OCI-LY1 (cell line): ENCODE measurements at regions not wholly inside any gene's neighbourhood (a gene's known extent, or its start where the extent isn't known, plus 50 kb on each side); places are given as distances from the start of the nearest gene placed in this dataset.

Experiments
- H2AFZ ChIP-seq: fragments of 200-600 bp; sonication (generic), shearing (Covaris generic); 2 replicates; pipeline ENCODE4 v1.6.0; 2014; ENCODE audit warnings: antibody characterized with exemption, mild to moderate bottlenecking, low read length
- H3F3A ChIP-seq: fragments of 200-600 bp; sonication (generic), shearing (Covaris generic); 2 replicates; pipeline ENCODE4 v1.6.0; 2014; ENCODE audit warnings: mild to moderate bottlenecking, antibody characterized with exemption, low read length, moderate library complexity; ENCODE audit not compliant: insufficient read depth
- H3K27ac ChIP-seq: fragments of 200-600 bp; sonication (generic); 2 replicates; pipeline ENCODE4 v1.5.1; 2014; ENCODE audit warnings: low read length, mixed run types, mild to moderate bottlenecking, low read depth; ENCODE audit not compliant: poor library complexity, severe bottlenecking
- H3K27me3 ChIP-seq: fragments of 200-600 bp; sonication (generic); 2 replicates; pipeline ENCODE4 v1.6.0; 2014; ENCODE audit warnings: antibody characterized with exemption, mild to moderate bottlenecking, low read length, moderate library complexity; ENCODE audit not compliant: insufficient read depth
- H3K36me3 ChIP-seq: fragments of 200-600 bp; sonication (generic); 2 replicates; pipeline ENCODE4 v1.6.1; 2014; ENCODE audit warnings: mild to moderate bottlenecking, antibody characterized with exemption, low read length, moderate library complexity, mixed read lengths; ENCODE audit not compliant: insufficient read depth
- H3K4me1 ChIP-seq: fragments of 200-600 bp; sonication (generic); 2 replicates; pipeline ENCODE4 v1.5.1; 2014; ENCODE audit warnings: mild to moderate bottlenecking, low read length, moderate library complexity; ENCODE audit not compliant: insufficient read depth, severe bottlenecking
- H3K4me2 ChIP-seq: fragments of 200-600 bp; sonication (generic), shearing (Covaris generic); 2 replicates; pipeline ENCODE4 v1.6.1; 2014; ENCODE audit warnings: low read length
- H3K4me3 ChIP-seq: fragments of 200-600 bp; sonication (generic); 2 replicates; pipeline ENCODE4 v1.5.1; 2014; ENCODE audit warnings: low read length, low read depth, mild to moderate bottlenecking, mixed read lengths; ENCODE audit not compliant: poor library complexity, severe bottlenecking
- H3K79me2 ChIP-seq: fragments of 200-600 bp; shearing (Covaris generic); 2 replicates; pipeline ENCODE4 v1.6.1; 2016; ENCODE audit warnings: mixed run types, low read length, mixed read lengths; ENCODE audit not compliant: insufficient read depth
- H3K9ac ChIP-seq: fragments of 200-600 bp; sonication (generic), shearing (Covaris generic); 2 replicates; pipeline ENCODE4 v1.6.1; 2014; ENCODE audit warnings: mild to moderate bottlenecking, low read length, mixed read lengths
- H3K9me2 ChIP-seq: fragments of 200-600 bp; sonication (generic), shearing (Covaris generic); 2 replicates; pipeline ENCODE4 v1.6.1; 2014; ENCODE audit warnings: low read depth, mild to moderate bottlenecking, low read length, mixed read lengths
- H3K9me3 ChIP-seq: fragments of 200-600 bp; shearing (Covaris generic); 2 replicates; pipeline ENCODE4 v1.6.1; 2014; ENCODE audit warnings: low read length, mixed read lengths
- H4K20me1 ChIP-seq: fragments of 200-600 bp; sonication (generic), shearing (Covaris generic); 2 replicates; pipeline ENCODE4 v1.6.0; 2016; ENCODE audit warnings: mild to moderate bottlenecking, low read length; ENCODE audit not compliant: insufficient read depth
- CTCF ChIP-seq: fragments of 200-600 bp; sonication (generic), shearing (Covaris generic); IDR thresholded peaks from 2 replicates; pipeline ENCODE4 v1.5.1; 2017; ENCODE audit warnings: mild to moderate bottlenecking, antibody characterized with exemption, low read length, moderate library complexity, mixed read lengths
- EZH2 ChIP-seq: fragments of 200-600 bp; sonication (generic), shearing (Covaris generic); IDR thresholded peaks from 2 replicates; pipeline ENCODE4 v1.8.0; 2017; ENCODE audit warnings: borderline replicate concordance, mixed run types, mild to moderate bottlenecking, antibody characterized with exemption, low read length, moderate library complexity, mixed read lengths

DNA sequence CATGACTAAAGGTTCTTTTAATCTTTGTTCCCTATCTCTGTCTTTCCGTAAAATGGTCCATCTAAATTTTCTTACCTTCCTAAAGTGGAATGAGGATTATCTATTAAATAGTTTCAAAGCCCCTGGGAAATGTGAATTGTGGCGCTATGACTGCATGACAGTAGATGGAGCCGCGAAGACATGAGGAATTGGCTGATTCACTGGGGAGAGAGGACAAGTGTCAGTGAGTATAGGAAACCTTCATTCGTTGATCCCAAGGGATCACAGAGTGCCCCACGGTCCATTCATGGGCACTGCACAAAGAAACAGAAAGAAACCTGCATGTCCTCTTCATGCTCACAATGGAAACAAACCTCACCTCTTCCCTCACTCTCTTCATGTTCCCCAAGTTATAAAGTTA is 479.3 kb upstream of the BTBD3 start:
- Histone ChIP-seq H2AFZ (no peak overlapping the region), H4K20me1 (no peaks in the 10 kb centered on the region), H3K4me1 (no peaks in the 10 kb centered on the region), H3K79me2 (no peaks in the 10 kb centered on the region), H3K9me2 (no peaks in the 10 kb centered on the region), H3K4me3 (no peak overlapping the region), H3K36me3 (no peaks in the 10 kb centered on the region), H3F3A (no peaks in the 10 kb centered on the region), H3K9me3 (no peaks in the 10 kb centered on the region), H3K9ac (no peak overlapping the region), H3K27ac (no peak overlapping the region), H3K27me3 (no peaks in the 10 kb centered on the region), H3K4me2 (no peak overlapping the region)
- TF ChIP-seq EZH2 = no peak

DNA sequence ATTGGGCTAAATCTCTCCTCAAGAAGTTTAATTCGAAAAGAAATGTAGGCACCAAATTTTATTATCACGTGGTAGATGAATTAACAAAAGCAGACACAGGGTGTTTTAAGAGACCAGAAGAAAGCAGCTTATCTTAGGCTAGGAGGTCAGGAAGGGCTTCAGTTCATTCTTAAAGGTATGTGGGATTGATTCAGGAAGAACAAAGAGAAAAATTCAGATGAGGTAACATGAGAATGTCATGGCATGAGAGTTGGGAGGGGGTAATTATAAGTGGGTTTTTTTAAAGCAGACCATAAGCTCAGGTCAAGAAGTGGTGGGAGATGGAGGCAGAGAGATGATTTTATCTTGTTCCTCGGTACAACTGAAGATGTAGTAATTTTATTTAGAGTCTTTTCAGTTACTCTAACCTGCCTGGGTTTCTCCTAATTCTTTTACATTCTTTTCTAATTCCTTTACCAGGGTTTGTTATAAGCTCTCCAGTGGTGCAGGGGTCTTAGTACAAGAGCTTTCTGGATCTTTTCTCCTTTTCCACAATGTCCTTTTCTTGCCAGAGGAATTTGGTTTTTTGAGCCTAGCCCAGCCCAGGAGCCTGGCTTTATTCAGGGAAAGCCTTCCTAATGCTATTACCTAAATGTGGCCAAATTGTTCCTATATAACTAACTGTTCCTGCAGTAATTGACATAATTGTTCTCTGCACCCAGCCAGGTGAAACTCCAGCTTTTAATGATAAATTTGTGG is 474.1 kb upstream of the BTBD3 start:
- Histone ChIP-seq H3K4me3 (no peak overlapping the region), H3K36me3 (no peaks in the 10 kb centered on the region), H3K4me1 (no peaks in the 10 kb centered on the region), H2AFZ (no peak overlapping the region), H3K9ac (no peak overlapping the region), H3F3A (no peaks in the 10 kb centered on the region), H3K9me2 (no peaks in the 10 kb centered on the region), H3K4me2 (no peak overlapping the region), H3K27me3 (no peaks in the 10 kb centered on the region), H4K20me1 (no peaks in the 10 kb centered on the region), H3K27ac (no peak overlapping the region), H3K79me2 (no peaks in the 10 kb centered on the region), H3K9me3 (no peaks in the 10 kb centered on the region)
- TF ChIP-seq EZH2 = no peak
- TF ChIP-seq CTCF = no peak

DNA sequence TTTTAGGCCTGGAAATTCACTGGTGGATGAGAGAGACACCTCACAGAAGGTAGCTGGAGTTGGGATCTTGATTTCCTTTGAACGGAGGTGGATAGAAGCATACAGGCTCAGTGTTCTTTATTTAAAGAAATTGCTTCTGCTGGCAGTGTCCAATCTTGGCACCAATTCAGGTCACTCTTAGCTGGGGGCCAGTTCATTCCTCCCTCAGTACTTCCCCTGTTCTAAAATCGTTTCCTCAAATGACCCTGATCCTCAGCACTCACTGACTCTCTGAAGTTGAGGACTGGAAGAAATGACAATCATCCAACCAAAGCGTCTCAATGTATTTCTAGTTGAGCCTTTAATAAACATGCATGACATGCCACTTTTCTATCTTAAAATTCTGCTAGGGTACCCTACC is 472.5 kb upstream of the BTBD3 start:
- Histone ChIP-seq H3K36me3 (no peaks in the 10 kb centered on the region), H4K20me1 (no peaks in the 10 kb centered on the region), H3K4me1 (no peaks in the 10 kb centered on the region), H3K27ac (no peak overlapping the region), H3K4me3 (no peak overlapping the region), H2AFZ (no peak overlapping the region), H3K9me2 (no peaks in the 10 kb centered on the region), H3K9me3 (no peaks in the 10 kb centered on the region), H3K27me3 (no peaks in the 10 kb centered on the region), H3K4me2 (no peak overlapping the region), H3K9ac (no peak overlapping the region), H3F3A (no peaks in the 10 kb centered on the region), H3K79me2 (no peaks in the 10 kb centered on the region)
- TF ChIP-seq CTCF (no peak), EZH2 (no peak)

DNA sequence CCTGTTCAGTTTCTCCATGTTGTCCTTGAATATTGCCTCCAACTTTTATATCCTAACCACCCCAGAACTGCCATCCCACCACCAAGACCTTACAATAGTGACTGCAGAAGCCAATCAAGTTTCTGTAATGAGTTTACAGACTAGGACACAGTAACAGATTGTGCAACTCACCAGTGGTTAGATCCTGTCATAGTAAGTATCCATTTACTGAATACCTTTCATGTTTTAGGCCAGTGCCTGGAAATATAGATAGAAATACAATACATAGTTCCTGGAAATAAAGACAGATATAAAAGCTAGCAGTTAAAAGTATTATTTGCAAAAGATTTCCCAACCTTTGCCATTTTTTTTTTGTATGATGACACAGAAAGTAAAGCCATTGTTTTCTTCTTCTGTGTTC is 471.8 kb upstream of the BTBD3 start:
- H3K27ac ChIP-seq = no peak overlapping the region
- H3K9me2 ChIP-seq = no peaks in the 10 kb centered on the region
- H3K4me1 ChIP-seq = no peaks in the 10 kb centered on the region
- H3F3A ChIP-seq = no peaks in the 10 kb centered on the region
- no peak overlapping the region for H3K9ac ChIP-seq
- H3K79me2 ChIP-seq = no peaks in the 10 kb centered on the region
- no peak for TF ChIP-seq CTCF
- TF ChIP-seq EZH2 = no peak
- H3K9me3 ChIP-seq = no peaks in the 10 kb centered on the region
- no peaks in the 10 kb centered on the region for H3K27me3 ChIP-seq
- no peak overlapping the region for H3K4me2 ChIP-seq
- no peak overlapping the region for H2AFZ ChIP-seq
- no peak overlapping the region for H3K4me3 ChIP-seq
- no peaks in the 10 kb centered on the region for H4K20me1 ChIP-seq
- no peaks in the 10 kb centered on the region for H3K36me3 ChIP-seq
